WTC11 (cell line): ENCODE measurements at regions not wholly inside any gene's neighbourhood (a gene's known extent, or its start where the extent isn't known, plus 50 kb on each side); places are given as distances from the start of the nearest gene placed in this dataset.

Experiments used
- ATAC-seq: fragments of 200-7000 bp; cut with Tn5 transposase; 2 replicates; pipeline ENCODE4 v1.10.0; 2021; ENCODE audit warnings: mild to moderate bottlenecking, moderate library complexity
- CTCF ChIA-PET: fragments of 300-600 bp; sonication (Branson Sonifier 250); formaldehyde crosslinking; loops from one replicate; lab custom pipeline; 2021; ENCODE audit warnings: antibody characterized with exemption; lab: Charles Lee
- POLR2A ChIA-PET: fragments of 350-600 bp; sonication (Branson Sonifier 250); formaldehyde crosslinking; loops from one replicate; lab custom pipeline; 2021; ENCODE audit warnings: antibody characterized with exemption; lab: Charles Lee
- DNase-seq: peaks from one replicate; pipeline ENCODE4 v3.0.0; 2021; ENCODE audit warnings: low spot score
- H3K27ac Mint-ChIP-seq: 2 replicates; pipeline ENCODE4 v1.8.0; 2021; ENCODE audit warnings: mixed read lengths
- H3K27me3 Mint-ChIP-seq: 2 replicates; pipeline ENCODE4 v1.8.0; 2021; ENCODE audit warnings: low read depth, mild to moderate bottlenecking, moderate library complexity, mixed read lengths
- H3K36me3 Mint-ChIP-seq: 2 replicates; pipeline ENCODE4 v1.8.0; 2021; ENCODE audit warnings: mixed read lengths
- H3K4me1 Mint-ChIP-seq: 2 replicates; pipeline ENCODE4 v1.8.0; 2022; ENCODE audit warnings: mixed read lengths
- H3K4me3 Mint-ChIP-seq: 2 replicates; pipeline ENCODE4 v1.8.0; 2021; ENCODE audit warnings: mild to moderate bottlenecking, moderate library complexity, mixed read lengths
- H3K9me3 Mint-ChIP-seq: 2 replicates; pipeline ENCODE4 v1.8.0; 2021; ENCODE audit warnings: mixed read lengths
- ELF4 ChIP-seq: sonication (generic); formaldehyde crosslinking; IDR thresholded peaks from 2 replicates; pipeline ENCODE4 v1.8.1; 2022; ENCODE audit warnings: low read depth, mild to moderate bottlenecking, moderate library complexity, missing genetic modification reagents
- FOXK1 ChIP-seq: sonication (generic); formaldehyde crosslinking; IDR thresholded peaks from 2 replicates; pipeline ENCODE4 v1.8.0; 2022; ENCODE audit warnings: mild to moderate bottlenecking, moderate library complexity, missing genetic modification reagents
- FOXP1 ChIP-seq: sonication (generic); formaldehyde crosslinking; IDR thresholded peaks from 2 replicates; pipeline ENCODE4 v1.8.0; 2022; ENCODE audit warnings: missing genetic modification reagents, mild to moderate bottlenecking, moderate library complexity, borderline replicate concordance
- GABPB1 ChIP-seq: sonication (generic); formaldehyde crosslinking; IDR thresholded peaks from 2 replicates; pipeline ENCODE4 v1.8.1; 2023; ENCODE audit warnings: mild to moderate bottlenecking, missing genetic modification reagents
- MXD4 ChIP-seq: fragments of 250-450 bp; sonication (Bioruptor Pico); IDR thresholded peaks from 2 replicates; pipeline ENCODE4 v1.8.0; 2021; ENCODE audit warnings: mild to moderate bottlenecking, moderate library complexity, borderline replicate concordance
- MYBL2 ChIP-seq: sonication (generic); formaldehyde crosslinking; IDR thresholded peaks from 2 replicates; pipeline ENCODE4 v1.8.1; 2023; ENCODE audit warnings: mild to moderate bottlenecking, moderate library complexity, missing genetic modification reagents
- RORB ChIP-seq: fragments of 250-450 bp; sonication (Bioruptor Pico); IDR thresholded peaks from 2 replicates; pipeline ENCODE4 v1.9.0; 2021; ENCODE audit warnings: mild to moderate bottlenecking
- SMAD4 ChIP-seq: sonication (generic); formaldehyde crosslinking; IDR thresholded peaks from 2 replicates; pipeline ENCODE4 v1.8.0; 2022; ENCODE audit warnings: mild to moderate bottlenecking, missing genetic modification reagents
- ZNF219 ChIP-seq: sonication (generic); formaldehyde crosslinking; IDR thresholded peaks from 2 replicates; pipeline ENCODE4 v1.8.0; 2023; ENCODE audit warnings: missing genetic modification reagents, mild to moderate bottlenecking, borderline replicate concordance
- ZNF416 ChIP-seq: fragments of 250-450 bp; sonication (Bioruptor Pico); IDR thresholded peaks from 2 replicates; pipeline ENCODE4 v1.9.0; 2021; ENCODE audit warnings: mild to moderate bottlenecking, inconsistent platforms
- ZNF423 ChIP-seq: fragments of 250-450 bp; sonication (Bioruptor Pico); IDR thresholded peaks from 2 replicates; pipeline ENCODE4 v2.1.2; 2022; ENCODE audit warnings: mild to moderate bottlenecking, moderate library complexity
- TF ChIP-seq, protein P1 (sequence below): fragments of 250-450 bp; sonication (Bioruptor Pico); IDR thresholded peaks from 2 replicates; pipeline ENCODE4 v1.9.0; 2021; ENCODE audit warnings: mild to moderate bottlenecking
- TF ChIP-seq, protein P2 (sequence below): sonication (generic); formaldehyde crosslinking; IDR thresholded peaks from 2 replicates; pipeline ENCODE4 v1.8.1; 2023; ENCODE audit warnings: mild to moderate bottlenecking, missing genetic modification reagents, borderline replicate concordance
- TF ChIP-seq, protein P3 (sequence below): sonication (generic); formaldehyde crosslinking; IDR thresholded peaks from 2 replicates; pipeline ENCODE4 v1.8.1; 2023; ENCODE audit warnings: mild to moderate bottlenecking, missing genetic modification reagents, moderate library complexity
- TF ChIP-seq, protein P4 (sequence below): fragments of 250-450 bp; sonication (Bioruptor Pico); IDR thresholded peaks from 2 replicates; pipeline ENCODE4 v1.8.0; 2021; ENCODE audit warnings: mild to moderate bottlenecking
- TF ChIP-seq, protein P5 (sequence below): fragments of 250-450 bp; sonication (Bioruptor Pico); conservative IDR thresholded peaks from 2 replicates; pipeline ENCODE4 v1.9.0; 2021; ENCODE audit warnings: mild to moderate bottlenecking
- TF ChIP-seq, protein P6 (sequence below): sonication (generic); formaldehyde crosslinking; IDR thresholded peaks from 2 replicates; pipeline ENCODE4 v1.8.0; 2022; ENCODE audit warnings: mild to moderate bottlenecking, missing genetic modification reagents
- TF ChIP-seq, protein P7 (sequence below): sonication (generic); formaldehyde crosslinking; IDR thresholded peaks from 2 replicates; pipeline ENCODE4 v1.8.1; 2022; ENCODE audit warnings: mild to moderate bottlenecking, moderate library complexity, missing genetic modification reagents
- TF ChIP-seq, protein P8 (sequence below): sonication (generic); formaldehyde crosslinking; IDR thresholded peaks from 2 replicates; pipeline ENCODE4 v1.8.0; 2022; ENCODE audit warnings: mild to moderate bottlenecking, missing genetic modification reagents
- TF ChIP-seq, protein P9 (sequence below): fragments of 250-450 bp; sonication (Bioruptor Pico); IDR thresholded peaks from 2 replicates; pipeline ENCODE4 v1.9.0; 2021; ENCODE audit warnings: mild to moderate bottlenecking

DNA sequence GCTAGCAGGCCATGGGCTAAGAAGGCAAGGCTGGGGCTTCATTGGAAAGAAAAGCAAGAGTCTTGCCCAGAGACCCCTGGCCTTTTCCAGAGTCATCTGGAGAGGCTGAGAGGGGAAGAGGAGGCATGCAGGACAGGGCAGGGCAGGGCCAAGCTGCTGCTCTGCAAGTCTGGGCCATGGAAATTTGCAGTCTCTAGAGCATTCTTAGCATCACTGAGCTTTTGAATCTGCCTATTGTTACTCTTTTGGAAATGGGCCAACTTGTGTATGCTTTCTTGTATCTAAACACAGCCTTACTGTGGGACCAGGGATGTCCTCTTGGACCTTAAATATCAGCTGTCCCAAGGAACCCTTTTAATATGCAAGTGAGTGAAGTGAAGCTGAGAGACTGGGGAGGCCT, 560.5 kb downstream of the MID1IP1 start:
- no peak for ATAC-seq

More for the DNA sequence above, 560.5 kb downstream of the MID1IP1 start:
- Mint-ChIP-seq H3K27ac (no peak overlapping the region), H3K27me3 (no peaks in the 10 kb centered on the region; the same call in 1 of the 2 replicates), H3K4me3 (no peak overlapping the region), H3K9me3 (0 out of 2 replicates have a peak, but pooled peaks cover 3% of the 10 kb centered on the region), H3K36me3 (no peaks in the 10 kb centered on the region), H3K4me1 (no peaks in the 10 kb centered on the region)
- POLR2A ChIA-PET = no interaction called here
- CTCF ChIA-PET = no interaction called here
- DNase-seq = no peak
- TF ChIP-seq ELF4 (CRISPR knock-in tag) = no peak
- no peak for TF ChIP-seq MXD4
- TF ChIP-seq, protein P1, sequence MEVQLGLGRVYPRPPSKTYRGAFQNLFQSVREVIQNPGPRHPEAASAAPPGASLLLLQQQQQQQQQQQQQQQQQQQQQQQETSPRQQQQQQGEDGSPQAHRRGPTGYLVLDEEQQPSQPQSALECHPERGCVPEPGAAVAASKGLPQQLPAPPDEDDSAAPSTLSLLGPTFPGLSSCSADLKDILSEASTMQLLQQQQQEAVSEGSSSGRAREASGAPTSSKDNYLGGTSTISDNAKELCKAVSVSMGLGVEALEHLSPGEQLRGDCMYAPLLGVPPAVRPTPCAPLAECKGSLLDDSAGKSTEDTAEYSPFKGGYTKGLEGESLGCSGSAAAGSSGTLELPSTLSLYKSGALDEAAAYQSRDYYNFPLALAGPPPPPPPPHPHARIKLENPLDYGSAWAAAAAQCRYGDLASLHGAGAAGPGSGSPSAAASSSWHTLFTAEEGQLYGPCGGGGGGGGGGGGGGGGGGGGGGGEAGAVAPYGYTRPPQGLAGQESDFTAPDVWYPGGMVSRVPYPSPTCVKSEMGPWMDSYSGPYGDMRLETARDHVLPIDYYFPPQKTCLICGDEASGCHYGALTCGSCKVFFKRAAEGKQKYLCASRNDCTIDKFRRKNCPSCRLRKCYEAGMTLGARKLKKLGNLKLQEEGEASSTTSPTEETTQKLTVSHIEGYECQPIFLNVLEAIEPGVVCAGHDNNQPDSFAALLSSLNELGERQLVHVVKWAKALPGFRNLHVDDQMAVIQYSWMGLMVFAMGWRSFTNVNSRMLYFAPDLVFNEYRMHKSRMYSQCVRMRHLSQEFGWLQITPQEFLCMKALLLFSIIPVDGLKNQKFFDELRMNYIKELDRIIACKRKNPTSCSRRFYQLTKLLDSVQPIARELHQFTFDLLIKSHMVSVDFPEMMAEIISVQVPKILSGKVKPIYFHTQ = no peak
- no peak for TF ChIP-seq FOXK1
- no peak for TF ChIP-seq ZNF416
- no peak for TF ChIP-seq RORB (CRISPR knock-in tag)
- TF ChIP-seq, protein P2, sequence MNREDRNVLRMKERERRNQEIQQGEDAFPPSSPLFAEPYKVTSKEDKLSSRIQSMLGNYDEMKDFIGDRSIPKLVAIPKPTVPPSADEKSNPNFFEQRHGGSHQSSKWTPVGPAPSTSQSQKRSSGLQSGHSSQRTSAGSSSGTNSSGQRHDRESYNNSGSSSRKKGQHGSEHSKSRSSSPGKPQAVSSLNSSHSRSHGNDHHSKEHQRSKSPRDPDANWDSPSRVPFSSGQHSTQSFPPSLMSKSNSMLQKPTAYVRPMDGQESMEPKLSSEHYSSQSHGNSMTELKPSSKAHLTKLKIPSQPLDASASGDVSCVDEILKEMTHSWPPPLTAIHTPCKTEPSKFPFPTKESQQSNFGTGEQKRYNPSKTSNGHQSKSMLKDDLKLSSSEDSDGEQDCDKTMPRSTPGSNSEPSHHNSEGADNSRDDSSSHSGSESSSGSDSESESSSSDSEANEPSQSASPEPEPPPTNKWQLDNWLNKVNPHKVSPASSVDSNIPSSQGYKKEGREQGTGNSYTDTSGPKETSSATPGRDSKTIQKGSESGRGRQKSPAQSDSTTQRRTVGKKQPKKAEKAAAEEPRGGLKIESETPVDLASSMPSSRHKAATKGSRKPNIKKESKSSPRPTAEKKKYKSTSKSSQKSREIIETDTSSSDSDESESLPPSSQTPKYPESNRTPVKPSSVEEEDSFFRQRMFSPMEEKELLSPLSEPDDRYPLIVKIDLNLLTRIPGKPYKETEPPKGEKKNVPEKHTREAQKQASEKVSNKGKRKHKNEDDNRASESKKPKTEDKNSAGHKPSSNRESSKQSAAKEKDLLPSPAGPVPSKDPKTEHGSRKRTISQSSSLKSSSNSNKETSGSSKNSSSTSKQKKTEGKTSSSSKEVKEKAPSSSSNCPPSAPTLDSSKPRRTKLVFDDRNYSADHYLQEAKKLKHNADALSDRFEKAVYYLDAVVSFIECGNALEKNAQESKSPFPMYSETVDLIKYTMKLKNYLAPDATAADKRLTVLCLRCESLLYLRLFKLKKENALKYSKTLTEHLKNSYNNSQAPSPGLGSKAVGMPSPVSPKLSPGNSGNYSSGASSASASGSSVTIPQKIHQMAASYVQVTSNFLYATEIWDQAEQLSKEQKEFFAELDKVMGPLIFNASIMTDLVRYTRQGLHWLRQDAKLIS (CRISPR knock-in tag) = no peak
- TF ChIP-seq MYBL2 (CRISPR knock-in tag) = no peak
- TF ChIP-seq GABPB1 (CRISPR knock-in tag) = no peak
- TF ChIP-seq, protein P3, sequence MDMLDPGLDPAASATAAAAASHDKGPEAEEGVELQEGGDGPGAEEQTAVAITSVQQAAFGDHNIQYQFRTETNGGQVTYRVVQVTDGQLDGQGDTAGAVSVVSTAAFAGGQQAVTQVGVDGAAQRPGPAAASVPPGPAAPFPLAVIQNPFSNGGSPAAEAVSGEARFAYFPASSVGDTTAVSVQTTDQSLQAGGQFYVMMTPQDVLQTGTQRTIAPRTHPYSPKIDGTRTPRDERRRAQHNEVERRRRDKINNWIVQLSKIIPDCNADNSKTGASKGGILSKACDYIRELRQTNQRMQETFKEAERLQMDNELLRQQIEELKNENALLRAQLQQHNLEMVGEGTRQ (CRISPR knock-in tag) = no peak
- TF ChIP-seq, protein P4, sequence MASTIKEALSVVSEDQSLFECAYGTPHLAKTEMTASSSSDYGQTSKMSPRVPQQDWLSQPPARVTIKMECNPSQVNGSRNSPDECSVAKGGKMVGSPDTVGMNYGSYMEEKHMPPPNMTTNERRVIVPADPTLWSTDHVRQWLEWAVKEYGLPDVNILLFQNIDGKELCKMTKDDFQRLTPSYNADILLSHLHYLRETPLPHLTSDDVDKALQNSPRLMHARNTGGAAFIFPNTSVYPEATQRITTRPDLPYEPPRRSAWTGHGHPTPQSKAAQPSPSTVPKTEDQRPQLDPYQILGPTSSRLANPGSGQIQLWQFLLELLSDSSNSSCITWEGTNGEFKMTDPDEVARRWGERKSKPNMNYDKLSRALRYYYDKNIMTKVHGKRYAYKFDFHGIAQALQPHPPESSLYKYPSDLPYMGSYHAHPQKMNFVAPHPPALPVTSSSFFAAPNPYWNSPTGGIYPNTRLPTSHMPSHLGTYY (CRISPR knock-in tag) = no peak
- TF ChIP-seq, protein P5, sequence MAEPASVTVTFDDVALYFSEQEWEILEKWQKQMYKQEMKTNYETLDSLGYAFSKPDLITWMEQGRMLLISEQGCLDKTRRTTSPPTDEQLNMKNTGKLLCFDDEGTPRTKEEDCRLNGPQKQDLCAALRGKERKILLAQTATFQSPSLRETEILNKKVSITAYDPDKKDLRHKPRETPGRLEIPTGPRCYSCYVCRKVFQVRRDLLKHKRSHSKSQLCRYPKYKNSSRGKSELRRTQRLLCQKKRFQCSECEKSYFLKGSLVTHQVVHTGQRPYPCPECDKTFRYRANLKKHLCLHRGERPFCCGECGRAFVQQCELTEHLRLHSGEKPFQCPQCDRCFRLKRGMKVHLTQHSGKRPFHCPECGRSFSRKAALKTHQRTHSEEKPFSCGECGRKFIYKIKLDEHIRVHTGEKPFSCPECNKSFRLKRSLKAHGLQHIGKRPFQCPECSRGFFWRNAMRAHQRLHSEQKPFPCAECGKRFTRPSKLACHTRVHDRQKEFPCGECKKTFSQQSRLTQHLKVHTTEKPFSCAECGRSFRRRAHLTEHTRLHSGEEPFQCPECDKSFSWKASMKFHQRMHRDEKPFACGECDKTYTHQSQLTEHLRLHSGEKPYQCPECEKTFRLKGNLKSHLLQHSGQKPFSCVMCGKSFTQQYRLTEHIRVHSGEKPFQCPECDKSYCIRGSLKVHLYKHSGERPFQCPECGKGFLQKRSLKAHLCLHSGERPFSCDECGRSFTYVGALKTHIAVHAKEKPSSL = no peak
- no peak for TF ChIP-seq ZNF423 (CRISPR knock-in tag)
- TF ChIP-seq, protein P6, sequence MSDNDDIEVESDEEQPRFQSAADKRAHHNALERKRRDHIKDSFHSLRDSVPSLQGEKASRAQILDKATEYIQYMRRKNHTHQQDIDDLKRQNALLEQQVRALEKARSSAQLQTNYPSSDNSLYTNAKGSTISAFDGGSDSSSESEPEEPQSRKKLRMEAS (CRISPR knock-in tag) = no peak
- no peak for TF ChIP-seq ZNF219 (CRISPR knock-in tag)
- TF ChIP-seq FOXP1 (CRISPR knock-in tag) = no peak
- no peak for TF ChIP-seq SMAD4
- TF ChIP-seq, protein P7, sequence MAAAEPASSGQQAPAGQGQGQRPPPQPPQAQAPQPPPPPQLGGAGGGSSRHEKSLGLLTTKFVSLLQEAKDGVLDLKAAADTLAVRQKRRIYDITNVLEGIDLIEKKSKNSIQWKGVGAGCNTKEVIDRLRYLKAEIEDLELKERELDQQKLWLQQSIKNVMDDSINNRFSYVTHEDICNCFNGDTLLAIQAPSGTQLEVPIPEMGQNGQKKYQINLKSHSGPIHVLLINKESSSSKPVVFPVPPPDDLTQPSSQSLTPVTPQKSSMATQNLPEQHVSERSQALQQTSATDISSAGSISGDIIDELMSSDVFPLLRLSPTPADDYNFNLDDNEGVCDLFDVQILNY (CRISPR knock-in tag) = no peak
- TF ChIP-seq, protein P8, sequence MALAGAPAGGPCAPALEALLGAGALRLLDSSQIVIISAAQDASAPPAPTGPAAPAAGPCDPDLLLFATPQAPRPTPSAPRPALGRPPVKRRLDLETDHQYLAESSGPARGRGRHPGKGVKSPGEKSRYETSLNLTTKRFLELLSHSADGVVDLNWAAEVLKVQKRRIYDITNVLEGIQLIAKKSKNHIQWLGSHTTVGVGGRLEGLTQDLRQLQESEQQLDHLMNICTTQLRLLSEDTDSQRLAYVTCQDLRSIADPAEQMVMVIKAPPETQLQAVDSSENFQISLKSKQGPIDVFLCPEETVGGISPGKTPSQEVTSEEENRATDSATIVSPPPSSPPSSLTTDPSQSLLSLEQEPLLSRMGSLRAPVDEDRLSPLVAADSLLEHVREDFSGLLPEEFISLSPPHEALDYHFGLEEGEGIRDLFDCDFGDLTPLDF = no peak
- TF ChIP-seq, protein P9, sequence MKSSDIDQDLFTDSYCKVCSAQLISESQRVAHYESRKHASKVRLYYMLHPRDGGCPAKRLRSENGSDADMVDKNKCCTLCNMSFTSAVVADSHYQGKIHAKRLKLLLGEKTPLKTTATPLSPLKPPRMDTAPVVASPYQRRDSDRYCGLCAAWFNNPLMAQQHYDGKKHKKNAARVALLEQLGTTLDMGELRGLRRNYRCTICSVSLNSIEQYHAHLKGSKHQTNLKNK (CRISPR knock-in tag) = no peak
